Ovary (tissue), 3 donors: ENCODE measurements at regions not wholly inside any gene's neighbourhood (a gene's known extent, or its start where the extent isn't known, plus 50 kb on each side); places are given as distances from the start of the nearest gene placed in this dataset.

Experiments
- POLR2A ChIP-seq: fragments of 450-650 bp; IDR thresholded peaks from one replicate; pipeline ENCODE4 v1.6.1; 2017; ENCODE audit warnings: antibody characterized with exemption, mild to moderate bottlenecking, moderate library complexity
- TF ChIP-seq, protein P1 (sequence below), 3 donors: fragments of 450-650 bp in 2 of 3; fragments of 200-600 bp in 1 of 3; IDR thresholded peaks; one replicate each; pipeline versions ENCODE4 v1.5.1 to v1.8.0; 2016 to 2022; ENCODE audit warnings: antibody characterized with exemption in 3 of 3, mild to moderate bottlenecking in 1 of 3
- donor health status: DM: no; HTN: no; CAD: no.

DNA sequence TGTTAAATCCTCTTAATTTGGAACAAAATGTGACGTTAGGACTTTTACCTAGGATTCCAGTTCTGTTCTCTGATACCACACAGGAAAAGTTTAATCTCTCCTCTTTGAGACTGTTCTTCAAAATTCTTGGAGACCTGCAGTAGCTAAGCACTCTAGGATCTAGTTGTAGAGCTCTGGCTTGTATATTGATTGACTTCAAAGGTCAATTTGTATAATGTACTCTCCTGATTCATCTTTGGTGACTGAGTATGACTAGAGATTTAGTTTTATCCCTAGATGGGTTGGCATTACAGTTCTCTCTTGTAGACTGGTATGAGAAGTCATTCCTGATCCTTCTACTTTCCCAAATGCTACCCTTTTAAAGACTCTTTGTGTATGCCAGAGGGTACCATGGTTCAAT lies 168.4 kb upstream of the TPRG1 start:
- TF ChIP-seq, protein P1, sequence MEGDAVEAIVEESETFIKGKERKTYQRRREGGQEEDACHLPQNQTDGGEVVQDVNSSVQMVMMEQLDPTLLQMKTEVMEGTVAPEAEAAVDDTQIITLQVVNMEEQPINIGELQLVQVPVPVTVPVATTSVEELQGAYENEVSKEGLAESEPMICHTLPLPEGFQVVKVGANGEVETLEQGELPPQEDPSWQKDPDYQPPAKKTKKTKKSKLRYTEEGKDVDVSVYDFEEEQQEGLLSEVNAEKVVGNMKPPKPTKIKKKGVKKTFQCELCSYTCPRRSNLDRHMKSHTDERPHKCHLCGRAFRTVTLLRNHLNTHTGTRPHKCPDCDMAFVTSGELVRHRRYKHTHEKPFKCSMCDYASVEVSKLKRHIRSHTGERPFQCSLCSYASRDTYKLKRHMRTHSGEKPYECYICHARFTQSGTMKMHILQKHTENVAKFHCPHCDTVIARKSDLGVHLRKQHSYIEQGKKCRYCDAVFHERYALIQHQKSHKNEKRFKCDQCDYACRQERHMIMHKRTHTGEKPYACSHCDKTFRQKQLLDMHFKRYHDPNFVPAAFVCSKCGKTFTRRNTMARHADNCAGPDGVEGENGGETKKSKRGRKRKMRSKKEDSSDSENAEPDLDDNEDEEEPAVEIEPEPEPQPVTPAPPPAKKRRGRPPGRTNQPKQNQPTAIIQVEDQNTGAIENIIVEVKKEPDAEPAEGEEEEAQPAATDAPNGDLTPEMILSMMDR (IDR thresholded peaks at IDR 0.05): no peak
- no peak for TF ChIP-seq POLR2A
